ENCODE measurements at regions not wholly inside any gene's neighbourhood (a gene's known extent, or its start where the extent isn't known, plus 50 kb on each side); places are given as distances from the start of the nearest gene placed in this dataset.

DNA sequence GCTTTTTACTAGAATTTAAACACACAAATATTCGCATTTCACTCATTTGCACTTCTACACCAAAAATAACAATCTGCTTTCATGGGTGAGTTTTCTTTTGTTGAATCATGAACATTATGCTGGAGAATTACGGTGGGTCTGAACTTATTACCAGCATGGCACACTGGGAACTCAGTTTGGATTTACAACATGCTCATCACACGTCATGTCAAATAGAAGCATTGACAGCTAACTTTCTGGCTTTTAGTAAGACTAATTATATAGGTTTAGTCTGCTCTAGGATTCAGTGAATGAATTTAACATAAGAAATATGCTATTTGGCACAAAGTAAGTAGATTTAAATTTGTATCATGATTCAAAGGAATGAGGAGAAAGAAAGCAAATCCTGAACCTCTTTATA, 290.4 kb downstream of the TMEM167A start:
- H3K9me3 ChIP-seq: no peaks in the 10 kb centered on the region
- FAIRE-seq (no peak), DNase-seq (ENCODE audit: low read depth in 1 of 2, low spot score in 1 of 2) (no peak), ATAC-seq (no peak)
- 70% methylated on average over 3 of the region's 3 CpGs for WGBS (ENCODE audit: missing lambda C conversion rate)
- TF ChIP-seq, protein P1, sequence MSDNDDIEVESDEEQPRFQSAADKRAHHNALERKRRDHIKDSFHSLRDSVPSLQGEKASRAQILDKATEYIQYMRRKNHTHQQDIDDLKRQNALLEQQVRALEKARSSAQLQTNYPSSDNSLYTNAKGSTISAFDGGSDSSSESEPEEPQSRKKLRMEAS (IDR thresholded peaks at IDR 0.05): no peak
- TF ChIP-seq FOSB (CRISPR knock-in tag; IDR thresholded peaks at IDR 0.05) (no peak), KDM1A (IDR thresholded peaks at IDR 0.05; ENCODE audit: low read depth) (no peak), JUN (IDR thresholded peaks at IDR 0.05) (no peak), RFX5 (IDR thresholded peaks at IDR 0.05) (no peak), CBX2 (IDR thresholded peaks at IDR 0.05; ENCODE audit: borderline replicate concordance, low read depth) (no peak), ZSCAN20 (CRISPR knock-in tag; IDR thresholded peaks at IDR 0.05) (no peak), RNF2 (IDR thresholded peaks at IDR 0.05; ENCODE audit: borderline replicate concordance, low read depth) (no peak), ZFP36 (IDR thresholded peaks at IDR 0.05; ENCODE audit: borderline replicate concordance, partially characterized antibody) (no peak), BHLHE40 (IDR thresholded peaks at IDR 0.05; ENCODE audit: low read depth, low read length) (no peak), FOXS1 (CRISPR knock-in tag; IDR thresholded peaks at IDR 0.05) (no peak), TP53 (CRISPR knock-in tag; IDR thresholded peaks at IDR 0.05) (no peak), CHD2 (IDR thresholded peaks at IDR 0.05; ENCODE audit: low read length, partially characterized antibody) (no peak), SREBF2 (IDR thresholded peaks at IDR 0.05) (no peak), SMC3 (IDR thresholded peaks at IDR 0.05) (no peak), ESRRA (IDR thresholded peaks at IDR 0.05; ENCODE audit: borderline replicate concordance, low read length) (no peak), JUNB (IDR thresholded peaks at IDR 0.05) (no peak)
- TF ChIP-seq, protein P2, sequence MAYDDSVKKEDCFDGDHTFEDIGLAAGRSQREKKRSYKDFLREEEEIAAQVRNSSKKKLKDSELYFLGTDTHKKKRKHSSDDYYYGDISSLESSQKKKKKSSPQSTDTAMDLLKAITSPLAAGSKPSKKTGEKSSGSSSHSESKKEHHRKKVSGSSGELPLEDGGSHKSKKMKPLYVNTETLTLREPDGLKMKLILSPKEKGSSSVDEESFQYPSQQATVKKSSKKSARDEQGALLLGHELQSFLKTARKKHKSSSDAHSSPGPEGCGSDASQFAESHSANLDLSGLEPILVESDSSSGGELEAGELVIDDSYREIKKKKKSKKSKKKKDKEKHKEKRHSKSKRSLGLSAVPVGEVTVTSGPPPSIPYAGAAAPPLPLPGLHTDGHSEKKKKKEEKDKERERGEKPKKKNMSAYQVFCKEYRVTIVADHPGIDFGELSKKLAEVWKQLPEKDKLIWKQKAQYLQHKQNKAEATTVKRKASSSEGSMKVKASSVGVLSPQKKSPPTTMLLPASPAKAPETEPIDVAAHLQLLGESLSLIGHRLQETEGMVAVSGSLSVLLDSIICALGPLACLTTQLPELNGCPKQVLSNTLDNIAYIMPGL (CRISPR knock-in tag; IDR thresholded peaks at IDR 0.05; ENCODE audit: borderline replicate concordance): no peak
- TF ChIP-seq, protein P3, sequence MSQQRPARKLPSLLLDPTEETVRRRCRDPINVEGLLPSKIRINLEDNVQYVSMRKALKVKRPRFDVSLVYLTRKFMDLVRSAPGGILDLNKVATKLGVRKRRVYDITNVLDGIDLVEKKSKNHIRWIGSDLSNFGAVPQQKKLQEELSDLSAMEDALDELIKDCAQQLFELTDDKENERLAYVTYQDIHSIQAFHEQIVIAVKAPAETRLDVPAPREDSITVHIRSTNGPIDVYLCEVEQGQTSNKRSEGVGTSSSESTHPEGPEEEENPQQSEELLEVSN (IDR thresholded peaks at IDR 0.05; ENCODE audit: borderline replicate concordance, low read depth): no peak
- H3K4me2 ChIP-seq: no peak overlapping the region
- H3K4me1 ChIP-seq: no peaks in the 10 kb centered on the region
- no peak overlapping the region for H3K4me3 ChIP-seq
- ChIA-PET CTCF (interaction anchor here (1.0 kb wide), 1 partner anchor 686 kb away, joined by 3 read pairs; no protein-coding TSS in a partner anchor), POLR2A (no interaction called here)
- H3K27ac ChIP-seq: no peak overlapping the region

DNA sequence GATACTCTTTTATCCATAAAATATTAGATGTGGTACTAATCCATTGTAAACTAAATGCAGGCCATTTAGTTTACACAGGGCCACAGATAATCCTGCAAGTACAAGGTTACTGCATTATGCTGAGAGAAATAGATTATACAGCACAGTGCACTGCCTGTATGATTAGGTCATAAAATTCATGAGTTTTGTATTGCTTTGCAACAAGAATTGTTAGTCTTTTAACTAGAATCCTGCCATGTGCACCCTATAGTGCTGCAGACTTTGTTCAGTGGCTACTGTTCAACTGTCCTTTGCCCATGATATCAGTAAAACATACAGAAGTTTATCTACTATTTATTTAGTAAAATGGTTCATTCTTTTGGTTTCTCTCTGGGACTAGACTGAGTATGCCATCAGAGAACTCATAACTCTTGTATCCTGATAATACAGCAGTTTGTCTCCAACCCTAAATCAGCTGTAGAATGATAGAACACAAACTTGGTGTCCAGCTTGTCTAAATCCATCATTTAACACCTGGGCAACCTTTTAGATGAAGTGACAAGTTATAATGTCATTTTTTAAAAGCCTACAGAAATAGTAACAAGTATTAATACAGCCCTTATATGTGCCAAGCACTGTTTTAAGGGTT, 291.2 kb downstream of the TMEM167A start:
- ChIA-PET CTCF (no interaction called here), POLR2A (no interaction called here)
- TF ChIP-seq JUN (IDR thresholded peaks at IDR 0.05): no peak
- TF ChIP-seq ZSCAN20 (CRISPR knock-in tag; IDR thresholded peaks at IDR 0.05): no peak
- no peak for TF ChIP-seq RCOR1 (IDR thresholded peaks at IDR 0.05; ENCODE audit: low read depth, low read length)
- TF ChIP-seq, protein P4, sequence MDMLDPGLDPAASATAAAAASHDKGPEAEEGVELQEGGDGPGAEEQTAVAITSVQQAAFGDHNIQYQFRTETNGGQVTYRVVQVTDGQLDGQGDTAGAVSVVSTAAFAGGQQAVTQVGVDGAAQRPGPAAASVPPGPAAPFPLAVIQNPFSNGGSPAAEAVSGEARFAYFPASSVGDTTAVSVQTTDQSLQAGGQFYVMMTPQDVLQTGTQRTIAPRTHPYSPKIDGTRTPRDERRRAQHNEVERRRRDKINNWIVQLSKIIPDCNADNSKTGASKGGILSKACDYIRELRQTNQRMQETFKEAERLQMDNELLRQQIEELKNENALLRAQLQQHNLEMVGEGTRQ (IDR thresholded peaks at IDR 0.05): no peak
- TF ChIP-seq, protein P5, sequence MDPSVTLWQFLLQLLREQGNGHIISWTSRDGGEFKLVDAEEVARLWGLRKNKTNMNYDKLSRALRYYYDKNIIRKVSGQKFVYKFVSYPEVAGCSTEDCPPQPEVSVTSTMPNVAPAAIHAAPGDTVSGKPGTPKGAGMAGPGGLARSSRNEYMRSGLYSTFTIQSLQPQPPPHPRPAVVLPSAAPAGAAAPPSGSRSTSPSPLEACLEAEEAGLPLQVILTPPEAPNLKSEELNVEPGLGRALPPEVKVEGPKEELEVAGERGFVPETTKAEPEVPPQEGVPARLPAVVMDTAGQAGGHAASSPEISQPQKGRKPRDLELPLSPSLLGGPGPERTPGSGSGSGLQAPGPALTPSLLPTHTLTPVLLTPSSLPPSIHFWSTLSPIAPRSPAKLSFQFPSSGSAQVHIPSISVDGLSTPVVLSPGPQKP (IDR thresholded peaks at IDR 0.05; ENCODE audit: low read depth, low read length): no peak
- no peak for TF ChIP-seq HOXB13 (CRISPR knock-in tag; IDR thresholded peaks at IDR 0.05; ENCODE audit: low read depth)
- TF ChIP-seq, protein P6, sequence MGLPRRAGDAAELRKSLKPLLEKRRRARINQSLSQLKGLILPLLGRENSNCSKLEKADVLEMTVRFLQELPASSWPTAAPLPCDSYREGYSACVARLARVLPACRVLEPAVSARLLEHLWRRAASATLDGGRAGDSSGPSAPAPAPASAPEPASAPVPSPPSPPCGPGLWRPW (IDR thresholded peaks at IDR 0.05): no peak
- TF ChIP-seq NR3C1 (IDR thresholded peaks at IDR 0.05): no peak
- TF ChIP-seq, protein P3 (IDR thresholded peaks at IDR 0.05; ENCODE audit: borderline replicate concordance, low read depth): no peak
- TF ChIP-seq, protein P1 (IDR thresholded peaks at IDR 0.05): no peak
- no peak for TF ChIP-seq MAFK (IDR thresholded peaks at IDR 0.05; ENCODE audit: partially characterized antibody)
- TF ChIP-seq JUNB (IDR thresholded peaks at IDR 0.05): no peak
- no peak for TF ChIP-seq PHF8 (IDR thresholded peaks at IDR 0.05; ENCODE audit: borderline replicate concordance, low read depth)
- no peak for TF ChIP-seq KDM5A (IDR thresholded peaks at IDR 0.05)
- no peak for TF ChIP-seq EHF (CRISPR knock-in tag; IDR thresholded peaks at IDR 0.05)
- no peak for TF ChIP-seq NFE2L2 (conservative IDR thresholded peaks at IDR 0.05; ENCODE audit: low read length)
- no peak for TF ChIP-seq EHMT2 (IDR thresholded peaks at IDR 0.05; ENCODE audit: low read depth)
- Histone ChIP-seq H3K4me3 (no peak overlapping the region), H3K9me3 (no peaks in the 10 kb centered on the region), H3K4me1 (no peaks in the 10 kb centered on the region), H3K4me2 (no peak overlapping the region), H3K27ac (no peak overlapping the region)
- ATAC-seq (no peak), FAIRE-seq (no peak), DNase-seq (ENCODE audit: low read depth in 1 of 2, low spot score in 1 of 2) (no peak)
